Epithelial cell of proximal tubule (primary cell): ENCODE measurements at regions not wholly inside any gene's neighbourhood (a gene's known extent, or its start where the extent isn't known, plus 50 kb on each side); places are given as distances from the start of the nearest gene placed in this dataset.

Experiments
- DNase-seq: peaks from one replicate; pipeline ENCODE4 v3.0.0-alpha.2; 2011; ENCODE audit warnings: low read depth
- H3K4me3 ChIP-seq: 2 replicates; pipeline ENCODE4 v1.5.1; 2011; ENCODE audit warnings: low read depth, mild to moderate bottlenecking, low read length
- TF ChIP-seq, protein P1 (sequence below): conservative IDR thresholded peaks from 2 replicates; pipeline ENCODE4 v1.5.1; 2012; ENCODE audit warnings: low read depth, mild to moderate bottlenecking, low read length

DNA sequence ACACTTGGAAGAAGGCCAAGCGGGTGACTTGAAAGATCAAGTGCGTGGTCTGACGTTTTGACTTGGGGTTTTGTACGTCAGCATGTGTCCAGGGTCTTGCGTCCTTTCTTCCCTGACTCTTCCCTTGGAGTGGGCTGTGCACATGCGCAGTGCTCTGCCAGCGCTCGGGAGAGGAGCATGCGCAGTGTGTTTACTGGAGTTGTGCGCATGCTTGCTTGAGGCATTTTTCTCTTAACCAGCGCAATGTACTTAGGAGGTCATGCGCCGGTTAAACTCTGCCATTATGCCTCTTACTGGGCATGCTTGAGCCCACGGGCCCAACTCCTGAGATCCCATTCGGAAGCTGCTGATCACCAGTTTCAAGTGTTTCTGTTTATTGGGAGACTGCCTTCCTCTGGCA, 242.5 kb upstream of the AJAP1 start:
- TF ChIP-seq, protein P1, sequence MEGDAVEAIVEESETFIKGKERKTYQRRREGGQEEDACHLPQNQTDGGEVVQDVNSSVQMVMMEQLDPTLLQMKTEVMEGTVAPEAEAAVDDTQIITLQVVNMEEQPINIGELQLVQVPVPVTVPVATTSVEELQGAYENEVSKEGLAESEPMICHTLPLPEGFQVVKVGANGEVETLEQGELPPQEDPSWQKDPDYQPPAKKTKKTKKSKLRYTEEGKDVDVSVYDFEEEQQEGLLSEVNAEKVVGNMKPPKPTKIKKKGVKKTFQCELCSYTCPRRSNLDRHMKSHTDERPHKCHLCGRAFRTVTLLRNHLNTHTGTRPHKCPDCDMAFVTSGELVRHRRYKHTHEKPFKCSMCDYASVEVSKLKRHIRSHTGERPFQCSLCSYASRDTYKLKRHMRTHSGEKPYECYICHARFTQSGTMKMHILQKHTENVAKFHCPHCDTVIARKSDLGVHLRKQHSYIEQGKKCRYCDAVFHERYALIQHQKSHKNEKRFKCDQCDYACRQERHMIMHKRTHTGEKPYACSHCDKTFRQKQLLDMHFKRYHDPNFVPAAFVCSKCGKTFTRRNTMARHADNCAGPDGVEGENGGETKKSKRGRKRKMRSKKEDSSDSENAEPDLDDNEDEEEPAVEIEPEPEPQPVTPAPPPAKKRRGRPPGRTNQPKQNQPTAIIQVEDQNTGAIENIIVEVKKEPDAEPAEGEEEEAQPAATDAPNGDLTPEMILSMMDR = no peak
- no peak for DNase-seq
- H3K4me3 ChIP-seq = no peak overlapping the region

DNA sequence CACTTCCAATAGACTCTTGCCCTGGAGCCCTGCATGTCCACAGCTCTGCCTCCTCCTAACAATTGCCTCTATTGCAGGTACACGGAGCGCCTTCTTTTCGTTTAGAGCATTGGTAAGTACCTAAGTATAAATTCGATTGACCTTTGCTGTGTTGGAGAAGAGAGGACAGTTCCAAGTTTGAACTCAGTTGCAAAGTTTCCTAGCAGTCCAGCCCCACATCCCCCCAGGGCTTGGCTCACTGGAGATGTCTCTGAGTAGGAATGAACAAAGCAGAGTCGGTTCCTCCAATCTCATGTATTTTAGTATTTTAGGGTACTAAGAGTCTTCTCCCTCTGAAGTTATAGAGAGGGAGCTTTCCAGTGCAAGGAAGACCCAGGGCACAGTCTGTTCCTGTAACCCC, 238.9 kb upstream of the AJAP1 start:
- DNase-seq = no peak
- TF ChIP-seq, protein P1 = no peak
- H3K4me3 ChIP-seq = no peak overlapping the region

DNA sequence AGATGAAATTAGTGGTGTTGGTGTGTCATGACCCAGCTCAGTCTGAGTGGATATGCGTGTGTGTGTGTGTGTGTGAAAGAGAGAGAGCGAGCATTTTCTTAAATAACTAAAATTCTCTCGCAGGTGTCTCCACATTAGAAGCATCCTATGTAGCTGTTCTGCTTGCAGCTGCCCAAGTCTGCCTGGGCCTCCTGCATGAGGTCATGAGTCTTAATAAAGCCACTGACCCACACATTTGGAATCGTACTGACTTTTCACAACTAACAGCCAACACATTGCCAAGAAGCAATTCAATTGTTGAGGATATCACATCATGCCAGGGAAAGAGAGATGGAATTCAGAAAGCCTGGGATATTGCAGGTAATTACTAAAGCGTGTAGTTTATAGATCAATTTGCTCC, 238.2 kb upstream of the AJAP1 start:
- DNase-seq = no peak
- TF ChIP-seq, protein P1 = no peak
- no peak overlapping the region for H3K4me3 ChIP-seq

DNA sequence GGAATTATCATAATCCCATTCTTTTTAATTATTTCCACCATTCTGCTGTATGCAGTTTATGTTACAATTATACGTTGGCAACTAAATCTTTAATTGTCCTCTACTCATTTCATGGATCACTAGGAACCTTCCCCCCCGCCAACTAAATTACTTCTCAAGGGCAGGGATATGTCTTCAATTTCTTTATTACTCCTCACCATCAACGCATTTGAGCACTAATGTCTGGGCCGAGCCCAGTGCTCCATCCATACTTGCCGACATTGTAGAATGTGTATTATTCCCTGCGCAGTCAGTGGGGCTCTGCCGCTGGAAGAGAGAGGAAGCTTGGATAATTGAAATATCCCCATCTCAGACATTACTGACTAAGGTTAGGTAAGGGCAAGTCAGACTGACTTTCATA, 236.4 kb upstream of the AJAP1 start:
- no peak for DNase-seq
- TF ChIP-seq, protein P1 = no peak
- no peak overlapping the region for H3K4me3 ChIP-seq

DNA sequence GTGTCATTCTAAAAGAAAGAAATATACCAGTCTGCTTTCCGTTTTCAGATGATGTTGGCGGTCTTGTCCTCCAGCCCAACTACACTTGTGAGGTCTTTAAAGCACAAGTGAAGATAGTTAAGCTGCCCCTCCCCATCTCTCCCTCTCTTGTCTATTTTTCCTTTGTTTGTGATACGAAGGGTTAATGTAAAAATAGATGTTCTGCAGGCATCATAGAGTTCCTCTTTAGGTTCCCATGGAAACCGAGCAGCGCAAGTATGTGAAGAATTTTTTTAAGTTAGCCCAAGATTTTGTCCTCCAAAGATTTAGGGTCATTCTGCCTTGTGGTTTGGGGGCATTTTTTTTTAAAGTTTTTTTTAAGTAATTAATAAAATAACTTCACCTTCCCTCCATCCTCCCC, 232.4 kb upstream of the AJAP1 start:
- TF ChIP-seq, protein P1 = no peak
- no peak for DNase-seq
- no peak overlapping the region for H3K4me3 ChIP-seq

DNA sequence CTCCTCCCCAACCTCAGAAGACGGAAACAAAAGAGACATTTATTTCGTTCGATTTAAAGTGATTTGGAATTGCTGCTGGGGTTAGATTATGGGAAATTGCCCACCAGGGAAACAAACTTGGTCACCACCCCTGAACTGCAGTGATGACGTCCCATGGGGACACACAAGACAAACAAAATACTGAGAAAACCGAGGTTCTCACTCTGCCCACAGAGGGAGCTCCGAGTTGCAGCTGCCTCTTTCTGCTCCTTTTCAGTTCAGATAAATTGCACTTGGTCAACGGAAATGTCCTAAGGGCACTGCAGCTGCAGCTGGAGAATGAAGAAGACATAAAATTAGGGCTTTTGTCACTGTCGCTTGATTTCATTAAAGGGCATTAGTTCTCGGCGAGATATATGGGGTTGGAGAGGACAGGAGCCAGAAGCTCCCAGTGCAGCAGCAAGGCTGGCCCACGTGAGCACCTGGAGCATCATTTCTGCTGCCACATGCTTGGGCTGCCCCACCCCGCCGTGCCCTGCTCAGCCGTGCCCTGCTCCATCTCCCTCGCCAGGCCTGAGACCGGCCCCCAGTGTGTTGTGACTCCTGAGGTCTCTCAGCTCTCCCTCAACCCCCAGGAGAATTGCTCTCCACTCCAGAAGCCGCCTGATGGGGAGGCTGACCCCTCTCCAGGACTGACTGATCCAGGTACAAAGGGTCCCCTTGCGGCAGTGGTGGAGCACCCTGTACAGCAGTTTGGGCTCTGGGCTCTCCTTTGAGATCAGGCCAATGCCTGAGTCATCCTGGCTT, 231.7 kb upstream of the AJAP1 start:
- H3K4me3 ChIP-seq = no peak overlapping the region
- TF ChIP-seq, protein P1 = no peak
- DNase-seq = no peak

DNA sequence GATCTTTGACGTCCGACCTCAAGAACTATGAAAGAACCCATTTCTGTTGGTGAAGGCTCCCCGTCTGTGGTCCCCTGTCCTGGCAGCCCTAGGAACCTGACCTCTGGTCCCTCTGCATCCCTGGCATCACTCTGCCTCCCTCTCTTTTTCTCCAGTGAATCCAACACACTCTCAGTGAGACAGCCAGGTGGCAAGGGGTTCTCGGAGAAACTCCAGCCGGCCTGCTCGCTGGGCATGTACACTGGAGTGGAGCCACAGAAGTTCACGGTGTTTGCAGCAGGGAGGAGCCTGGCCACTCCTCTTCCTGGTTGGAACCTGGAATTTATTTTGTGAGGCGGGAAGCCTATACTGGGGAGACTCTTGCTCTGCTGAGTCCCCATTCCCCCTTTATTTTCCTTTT, 230.2 kb upstream of the AJAP1 start:
- no peak for DNase-seq

More for the DNA sequence above, 230.2 kb upstream of the AJAP1 start:
- TF ChIP-seq, protein P1 = no peak
- no peak overlapping the region for H3K4me3 ChIP-seq
